IPS-18a (cell line): ENCODE measurements at regions not wholly inside any gene's neighbourhood (a gene's known extent, or its start where the extent isn't known, plus 50 kb on each side); places are given as distances from the start of the nearest gene placed in this dataset.

Experiments used
- H3K27ac ChIP-seq: one replicate; pipeline ENCODE4 v1.5.1; 2013; ENCODE audit warnings: low read length
- H3K27me3 ChIP-seq: one replicate; pipeline ENCODE4 v1.6.1; 2013; ENCODE audit warnings: mild to moderate bottlenecking, low read length; ENCODE audit not compliant: control insufficient read depth, insufficient read depth
- H3K36me3 ChIP-seq: one replicate; pipeline ENCODE4 v1.6.1; 2013; ENCODE audit warnings: low read depth, low read length; ENCODE audit not compliant: control insufficient read depth
- H3K4me1 ChIP-seq: one replicate; pipeline ENCODE4 v1.6.1; 2013; ENCODE audit warnings: low read depth, low read length; ENCODE audit not compliant: control insufficient read depth
- H3K4me3 ChIP-seq: one replicate; pipeline ENCODE4 v1.5.1; 2013; ENCODE audit warnings: low read length
- H3K9ac ChIP-seq: one replicate; pipeline ENCODE4 v1.6.1; 2013; ENCODE audit warnings: mild to moderate bottlenecking, low read length, moderate library complexity
- H3K9me3 ChIP-seq: one replicate; pipeline ENCODE4 v1.6.1; 2013; ENCODE audit warnings: low read depth, low read length; ENCODE audit not compliant: control insufficient read depth

DNA sequence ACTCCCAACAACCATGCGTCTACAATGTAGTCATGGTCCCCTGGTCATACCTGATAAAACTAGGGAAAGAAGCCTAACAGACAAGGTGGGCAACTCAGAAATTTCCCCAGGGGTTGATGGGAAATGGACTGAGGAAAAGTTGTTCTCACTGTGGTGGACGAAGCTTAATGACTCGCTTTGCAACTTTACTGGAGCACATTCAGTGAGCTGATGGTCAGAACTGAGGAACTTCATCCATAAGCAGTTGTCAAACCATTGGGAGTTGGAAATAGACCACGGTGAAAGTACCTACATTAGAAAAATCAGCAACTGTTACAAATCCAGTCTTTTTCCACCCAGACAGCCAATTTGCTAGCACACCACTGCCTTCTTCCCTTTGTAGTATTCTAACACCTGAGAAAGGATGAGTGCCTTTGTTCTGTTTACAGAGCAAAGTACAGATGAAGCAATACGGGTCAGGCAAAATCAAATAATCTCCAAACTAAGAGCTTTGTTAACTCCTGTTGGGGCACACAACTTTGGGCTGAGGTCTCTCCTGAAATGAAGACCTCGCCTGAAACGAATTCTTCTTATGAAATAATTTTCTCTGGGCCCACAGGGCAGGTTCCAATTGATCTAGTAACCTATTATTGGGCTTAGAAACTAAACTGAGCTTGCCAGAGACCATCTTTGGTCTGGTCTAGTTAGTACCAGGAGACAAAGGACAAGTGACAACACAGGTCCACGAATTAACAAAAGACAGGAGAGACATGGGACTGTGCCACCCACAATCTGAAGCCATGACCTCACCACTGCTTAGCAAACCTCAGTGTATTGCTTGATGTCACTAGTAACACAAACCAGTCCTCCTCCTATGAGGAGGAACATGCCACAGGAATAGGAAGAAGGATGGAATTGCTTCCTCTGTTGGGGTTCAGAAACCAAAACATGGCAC, 58.9 kb upstream of the NFKB1 start:
- Histone ChIP-seq H3K4me3 (no peak overlapping the region), H3K4me1 (peaks cover 10% of the 10 kb centered on the region), H3K9me3 (no peaks in the 10 kb centered on the region), H3K27me3 (no peaks in the 10 kb centered on the region), H3K27ac (no peak overlapping the region), H3K9ac (no peak overlapping the region), H3K36me3 (no peaks in the 10 kb centered on the region)

DNA sequence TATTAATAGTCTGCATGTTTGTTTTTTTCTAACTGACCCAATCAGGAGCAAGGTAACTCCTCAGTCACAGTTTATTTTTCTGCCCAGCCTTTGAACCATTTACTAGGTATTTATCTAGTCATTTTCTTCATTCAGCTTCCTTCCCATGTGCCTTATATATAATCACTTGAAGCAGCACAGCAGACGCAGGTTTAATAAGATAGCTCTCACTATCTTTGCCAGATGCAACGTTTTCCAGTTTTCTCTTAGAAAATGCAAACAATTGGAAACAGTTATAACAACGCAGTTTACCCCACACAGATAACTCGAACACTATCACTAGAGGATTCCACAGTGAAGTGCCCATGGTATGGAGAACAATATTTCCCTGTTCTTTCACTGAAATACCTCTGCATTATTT, 56.4 kb upstream of the NFKB1 start:
- no peak overlapping the region for H3K27ac ChIP-seq
- H3K9ac ChIP-seq = no peak overlapping the region
- peaks cover 7% of the 10 kb centered on the region for H3K4me1 ChIP-seq
- no peaks in the 10 kb centered on the region for H3K36me3 ChIP-seq
- H3K4me3 ChIP-seq = no peak overlapping the region
- no peaks in the 10 kb centered on the region for H3K9me3 ChIP-seq
- H3K27me3 ChIP-seq = no peaks in the 10 kb centered on the region

DNA sequence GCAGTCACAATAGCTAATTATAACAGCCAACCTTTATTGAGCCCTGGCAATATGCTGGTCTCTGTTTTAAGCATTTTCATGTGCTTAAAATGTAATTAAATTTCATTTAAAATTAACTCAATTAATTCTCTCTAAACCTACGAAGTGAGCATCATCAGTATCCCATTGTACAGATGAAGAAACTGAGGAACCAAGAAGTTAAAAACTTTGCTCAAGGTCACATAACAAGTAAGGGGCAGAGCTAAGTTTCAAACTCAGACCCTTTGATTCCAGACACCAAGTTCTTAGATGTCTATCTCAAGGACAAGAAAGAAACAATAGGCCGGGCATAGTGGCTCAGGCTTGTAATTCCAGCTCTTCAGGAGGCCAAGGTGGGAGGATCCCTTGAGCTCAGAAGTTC, 55.9 kb upstream of the NFKB1 start:
- H3K27me3 ChIP-seq = no peaks in the 10 kb centered on the region
- peaks cover 7% of the 10 kb centered on the region for H3K4me1 ChIP-seq
- H3K36me3 ChIP-seq = no peaks in the 10 kb centered on the region
- no peak overlapping the region for H3K27ac ChIP-seq
- H3K9ac ChIP-seq = no peak overlapping the region
- no peak overlapping the region for H3K4me3 ChIP-seq
- H3K9me3 ChIP-seq = no peaks in the 10 kb centered on the region

DNA sequence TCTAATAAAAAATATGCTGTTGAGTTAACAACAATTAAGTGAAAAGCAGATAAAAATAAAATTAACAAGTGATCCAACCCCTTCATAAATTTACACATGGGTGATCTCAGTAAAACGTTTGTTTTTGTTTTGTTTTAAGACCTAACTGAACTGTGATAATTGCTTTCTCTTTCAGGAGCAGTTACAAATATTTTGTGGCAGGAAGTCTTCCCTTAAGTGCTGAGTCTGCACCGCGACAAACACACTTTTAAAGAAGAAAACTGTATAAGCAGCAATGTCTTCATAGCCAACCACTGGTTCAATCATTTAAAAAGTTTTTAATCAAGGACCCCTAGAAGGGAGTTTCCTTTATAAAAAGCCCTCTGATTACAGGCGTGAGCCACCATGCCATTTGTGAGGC, 53.7 kb upstream of the NFKB1 start:
- H3K27ac ChIP-seq = no peak overlapping the region
- H3K9ac ChIP-seq = no peak overlapping the region
- H3K27me3 ChIP-seq = no peaks in the 10 kb centered on the region
- no peaks in the 10 kb centered on the region for H3K36me3 ChIP-seq
- no peaks in the 10 kb centered on the region for H3K9me3 ChIP-seq
- H3K4me1 ChIP-seq = peaks cover 7% of the 10 kb centered on the region
- no peak overlapping the region for H3K4me3 ChIP-seq

DNA sequence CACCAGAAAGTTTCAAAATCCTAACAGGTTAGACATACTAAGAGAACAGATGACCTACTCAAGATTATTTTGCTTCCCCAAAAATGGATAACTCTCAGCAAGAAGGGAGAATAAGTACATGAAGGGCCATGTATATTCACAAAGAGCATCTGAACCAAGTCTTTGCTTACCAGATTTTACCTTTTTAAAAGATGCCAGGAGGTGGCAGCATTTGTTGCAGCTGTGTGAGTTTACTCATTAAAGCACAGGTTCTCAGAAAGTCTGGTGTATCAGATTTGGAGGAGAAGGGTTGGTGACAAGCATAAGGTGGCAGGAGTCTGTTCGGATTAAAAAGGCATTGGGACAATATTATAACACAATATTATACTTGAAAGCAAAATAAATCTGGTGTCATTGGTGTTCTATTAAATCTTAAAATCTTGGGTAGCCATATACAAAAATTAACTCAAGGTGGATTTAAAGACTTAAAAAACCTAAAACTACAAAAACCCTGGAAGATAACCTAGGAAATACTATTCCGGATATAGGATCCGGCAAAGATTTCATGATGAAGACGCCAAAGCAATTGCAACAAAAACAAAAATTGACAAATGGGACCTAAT, 51.3 kb upstream of the NFKB1 start:
- no peaks in the 10 kb centered on the region for H3K36me3 ChIP-seq
- no peak overlapping the region for H3K9ac ChIP-seq
- no peaks in the 10 kb centered on the region for H3K9me3 ChIP-seq
- H3K4me3 ChIP-seq = no peak overlapping the region
- H3K27me3 ChIP-seq = no peaks in the 10 kb centered on the region
- H3K27ac ChIP-seq = no peak overlapping the region
- peaks cover 7% of the 10 kb centered on the region for H3K4me1 ChIP-seq

DNA sequence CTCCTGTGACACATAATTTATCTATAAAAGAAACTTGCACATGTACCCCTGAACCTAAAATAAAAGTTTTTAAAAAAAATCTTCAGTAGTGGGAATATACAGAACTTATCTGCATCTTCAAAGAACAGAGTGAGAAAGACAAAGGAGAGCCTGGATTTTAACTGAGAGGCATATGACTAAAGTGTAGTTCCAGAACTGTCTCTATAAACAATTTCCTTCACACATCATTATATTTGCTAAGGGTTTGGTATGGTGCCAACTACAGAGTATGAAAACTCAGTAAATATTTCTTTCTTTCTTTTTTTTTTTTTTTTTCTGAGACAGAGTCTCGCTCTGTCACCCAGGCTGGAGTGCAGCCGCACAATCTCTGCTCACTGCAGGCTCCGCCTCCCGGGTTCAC, 49.9 kb upstream of the NFKB1 start:
- no peaks in the 10 kb centered on the region for H3K36me3 ChIP-seq

More for the DNA sequence above, 49.9 kb upstream of the NFKB1 start:
- no peaks in the 10 kb centered on the region for H3K27me3 ChIP-seq
- H3K9ac ChIP-seq = no peak overlapping the region
- H3K4me1 ChIP-seq = peaks cover 7% of the 10 kb centered on the region
- H3K4me3 ChIP-seq = no peak overlapping the region
- H3K27ac ChIP-seq = no peak overlapping the region
- no peaks in the 10 kb centered on the region for H3K9me3 ChIP-seq
